GM12874 (cell line): ENCODE measurements at regions not wholly inside any gene's neighbourhood (a gene's known extent, or its start where the extent isn't known, plus 50 kb on each side); places are given as distances from the start of the nearest gene placed in this dataset.

Source experiments
- CTCF ChIP-seq: IDR thresholded peaks from 2 replicates; pipeline ENCODE4 v1.5.1; 2011; ENCODE audit warnings: low read depth, mild to moderate bottlenecking, control low read depth, low read length, moderate library complexity; ENCODE audit not compliant: insufficient read depth

GRCh38 chr2:192719629-192720028, 524.9 kb upstream of the TMEFF2 start:
- TF ChIP-seq CTCF: no peak

- no peak for TF ChIP-seq CTCF
Measured at GRCh38 chr2:192718340-192718739, 523.6 kb upstream of the TMEFF2 start.

GRCh38 chr2:192700934-192701333, 506.2 kb upstream of the TMEFF2 start:
- no peak for TF ChIP-seq CTCF

GRCh38 chr2:192697880-192698279, 503.1 kb upstream of the TMEFF2 start:
- TF ChIP-seq CTCF: no peak

- TF ChIP-seq CTCF: no peak
Measured at GRCh38 chr2:192696857-192697256, 502.1 kb upstream of the TMEFF2 start.

GRCh38 chr2:192687015-192687414, 492.3 kb upstream of the TMEFF2 start:
- TF ChIP-seq CTCF: no peak

GRCh38 chr2:192675681-192676080, 480.9 kb upstream of the TMEFF2 start:
- TF ChIP-seq CTCF: no peak
